ENCODE measurements at regions not wholly inside any gene's neighbourhood (a gene's known extent, or its start where the extent isn't known, plus 50 kb on each side); places are given as distances from the start of the nearest gene placed in this dataset.

GRCh38 chr16:13401641-13402040 lies 500.2 kb downstream of the SHISA9 start:
- Histone ChIP-seq H3K4me2 (ENCODE audit: insufficient read depth, low read length) (no peak overlapping the region), H3K9me1 (ENCODE audit: control insufficient read depth, insufficient read depth, low read length) (no peaks in the 10 kb centered on the region), H4K20me1 (replicated peaks; ENCODE audit: control insufficient read depth, insufficient read depth, low read length) (no peaks in the 10 kb centered on the region), H3K79me2 (ENCODE audit: control insufficient read depth, insufficient read depth, low read length) (no peaks in the 10 kb centered on the region), H3K36me3 (ENCODE audit: control insufficient read depth, insufficient read depth, low read length) (no peaks in the 10 kb centered on the region), H3K4me3 (no peak overlapping the region), H2AFZ (ENCODE audit: low read depth, low read length) (no peak overlapping the region), H3K27me3 (ENCODE audit: control insufficient read depth in 2 of 2, insufficient read depth in 2 of 2, low read length in 2 of 2) (no peaks in the 10 kb centered on the region), H3K9ac (ENCODE audit: insufficient read depth in 1 of 2, low read depth in 2 of 2, low read length in 2 of 2) (no peak overlapping the region), H3K4me1 (replicated peaks in 1 of 2; ENCODE audit: control insufficient read depth in 2 of 2, insufficient read depth in 2 of 2, low read length in 2 of 2) (no peaks in the 10 kb centered on the region), H3K27ac (ENCODE audit: extremely low read depth, low read depth, low read length) (no peak overlapping the region), H3K9me3 (replicated peaks; ENCODE audit: control insufficient read depth, insufficient read depth, low read depth, low read length) (no peaks in the 10 kb centered on the region)
- no peak for DNase-seq (ENCODE audit: extremely low read depth in 1 of 4, low spot score in 3 of 4)
- ChIA-PET POLR2A (interaction anchor here (0.6 to 1.1 kb wide), 3 partner anchors 30 to 145 kb away, joined by 3 to 4 read pairs (median 3); no protein-coding TSS in a partner anchor), CTCF (ENCODE audit: low intra/inter-chr PET ratio) (no interaction called here)
- ATAC-seq: no peak
- no TSS peak for BruUV-seq (replicated peaks)
- WGBS (ENCODE audit: insufficient coverage, low coverage, missing lambda C conversion rate): 2% methylated on average over 4 of the region's 4 CpGs
- FAIRE-seq: no peak
- intact Hi-C loops (cut with micrococcal nuclease): no loop called here
- in situ Hi-C loops (cut with MboI): no loop called here
- TF ChIP-seq GTF2E2 (tag; IDR thresholded peaks at IDR 0.05) (no peak), ZNF583 (CRISPR knock-in tag; IDR thresholded peaks at IDR 0.05) (no peak), DEAF1 (CRISPR knock-in tag; IDR thresholded peaks at IDR 0.05) (no peak), TSC22D4 (tag; IDR thresholded peaks at IDR 0.05) (no peak), SREBF2 (CRISPR knock-in tag; IDR thresholded peaks at IDR 0.05) (no peak), RAD21 (CRISPR knock-in tag; conservative IDR thresholded peaks at IDR 0.05 in 1 of 2, IDR thresholded peaks at IDR 0.05 in 1 of 2) (no peak), ZNF324 (CRISPR knock-in tag; IDR thresholded peaks at IDR 0.05) (no peak), ZNF239 (CRISPR knock-in tag; IDR thresholded peaks at IDR 0.05) (no peak), RNF219 (CRISPR knock-in tag; IDR thresholded peaks at IDR 0.05) (no peak)
- TF ChIP-seq, protein P1, sequence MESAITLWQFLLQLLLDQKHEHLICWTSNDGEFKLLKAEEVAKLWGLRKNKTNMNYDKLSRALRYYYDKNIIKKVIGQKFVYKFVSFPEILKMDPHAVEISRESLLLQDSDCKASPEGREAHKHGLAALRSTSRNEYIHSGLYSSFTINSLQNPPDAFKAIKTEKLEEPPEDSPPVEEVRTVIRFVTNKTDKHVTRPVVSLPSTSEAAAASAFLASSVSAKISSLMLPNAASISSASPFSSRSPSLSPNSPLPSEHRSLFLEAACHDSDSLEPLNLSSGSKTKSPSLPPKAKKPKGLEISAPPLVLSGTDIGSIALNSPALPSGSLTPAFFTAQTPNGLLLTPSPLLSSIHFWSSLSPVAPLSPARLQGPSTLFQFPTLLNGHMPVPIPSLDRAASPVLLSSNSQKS (CRISPR knock-in tag; IDR thresholded peaks at IDR 0.05): no peak
- TF ChIP-seq, protein P2, sequence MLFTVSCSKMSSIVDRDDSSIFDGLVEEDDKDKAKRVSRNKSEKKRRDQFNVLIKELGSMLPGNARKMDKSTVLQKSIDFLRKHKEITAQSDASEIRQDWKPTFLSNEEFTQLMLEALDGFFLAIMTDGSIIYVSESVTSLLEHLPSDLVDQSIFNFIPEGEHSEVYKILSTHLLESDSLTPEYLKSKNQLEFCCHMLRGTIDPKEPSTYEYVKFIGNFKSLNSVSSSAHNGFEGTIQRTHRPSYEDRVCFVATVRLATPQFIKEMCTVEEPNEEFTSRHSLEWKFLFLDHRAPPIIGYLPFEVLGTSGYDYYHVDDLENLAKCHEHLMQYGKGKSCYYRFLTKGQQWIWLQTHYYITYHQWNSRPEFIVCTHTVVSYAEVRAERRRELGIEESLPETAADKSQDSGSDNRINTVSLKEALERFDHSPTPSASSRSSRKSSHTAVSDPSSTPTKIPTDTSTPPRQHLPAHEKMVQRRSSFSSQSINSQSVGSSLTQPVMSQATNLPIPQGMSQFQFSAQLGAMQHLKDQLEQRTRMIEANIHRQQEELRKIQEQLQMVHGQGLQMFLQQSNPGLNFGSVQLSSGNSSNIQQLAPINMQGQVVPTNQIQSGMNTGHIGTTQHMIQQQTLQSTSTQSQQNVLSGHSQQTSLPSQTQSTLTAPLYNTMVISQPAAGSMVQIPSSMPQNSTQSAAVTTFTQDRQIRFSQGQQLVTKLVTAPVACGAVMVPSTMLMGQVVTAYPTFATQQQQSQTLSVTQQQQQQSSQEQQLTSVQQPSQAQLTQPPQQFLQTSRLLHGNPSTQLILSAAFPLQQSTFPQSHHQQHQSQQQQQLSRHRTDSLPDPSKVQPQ (CRISPR knock-in tag; IDR thresholded peaks at IDR 0.05; ENCODE audit: borderline replicate concordance): no peak
- TF ChIP-seq, protein P3, sequence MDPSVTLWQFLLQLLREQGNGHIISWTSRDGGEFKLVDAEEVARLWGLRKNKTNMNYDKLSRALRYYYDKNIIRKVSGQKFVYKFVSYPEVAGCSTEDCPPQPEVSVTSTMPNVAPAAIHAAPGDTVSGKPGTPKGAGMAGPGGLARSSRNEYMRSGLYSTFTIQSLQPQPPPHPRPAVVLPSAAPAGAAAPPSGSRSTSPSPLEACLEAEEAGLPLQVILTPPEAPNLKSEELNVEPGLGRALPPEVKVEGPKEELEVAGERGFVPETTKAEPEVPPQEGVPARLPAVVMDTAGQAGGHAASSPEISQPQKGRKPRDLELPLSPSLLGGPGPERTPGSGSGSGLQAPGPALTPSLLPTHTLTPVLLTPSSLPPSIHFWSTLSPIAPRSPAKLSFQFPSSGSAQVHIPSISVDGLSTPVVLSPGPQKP (CRISPR knock-in tag; IDR thresholded peaks at IDR 0.05): no peak
